Endodermal cell (in vitro differentiated cells): ENCODE measurements at regions not wholly inside any gene's neighbourhood (a gene's known extent, or its start where the extent isn't known, plus 50 kb on each side); places are given as distances from the start of the nearest gene placed in this dataset.

Source experiments
- DNase-seq: peaks from one replicate; pipeline ENCODE4 v3.0.0-alpha.2; 2017
- H3K27ac ChIP-seq: 2 replicates; pipeline ENCODE4 v1.5.1; 2013; ENCODE audit warnings: mild to moderate bottlenecking, low read depth, low read length, moderate library complexity
- H3K27me3 ChIP-seq: 2 replicates; pipeline ENCODE4 v1.6.1; 2013; ENCODE audit warnings: mild to moderate bottlenecking, low read length, moderate library complexity; ENCODE audit not compliant: insufficient read depth, control insufficient read depth, poor library complexity, severe bottlenecking
- H3K36me3 ChIP-seq: 2 replicates; pipeline ENCODE4 v1.7.0; 2013; ENCODE audit warnings: mild to moderate bottlenecking, low read length, moderate library complexity; ENCODE audit not compliant: control insufficient read depth, insufficient read depth
- H3K4me1 ChIP-seq: one replicate; pipeline ENCODE4 v1.7.0; 2013; ENCODE audit warnings: low read length; ENCODE audit not compliant: control insufficient read depth, insufficient read depth
- H3K4me3 ChIP-seq: 2 replicates; pipeline ENCODE4 v1.5.1; 2013; ENCODE audit warnings: mild to moderate bottlenecking, low read length, moderate library complexity
- H3K9ac ChIP-seq: 2 replicates; pipeline ENCODE4 v1.6.1; 2013; ENCODE audit warnings: mild to moderate bottlenecking, low read length, moderate library complexity; ENCODE audit not compliant: poor library complexity, severe bottlenecking; ENCODE audit errors: extremely low read depth
- H3K9me3 ChIP-seq: 2 replicates; pipeline ENCODE4 v1.6.1; 2013; ENCODE audit warnings: mild to moderate bottlenecking, low read length, moderate library complexity; ENCODE audit not compliant: control insufficient read depth
- H3K27ac Mint-ChIP-seq: 2 replicates; pipeline ENCODE4 v1.8.0; 2020; ENCODE audit warnings: mixed read lengths
- H3K27me3 Mint-ChIP-seq: 2 replicates; pipeline ENCODE4 v1.8.0; 2021; ENCODE audit warnings: mild to moderate bottlenecking, mixed read lengths; ENCODE audit not compliant: insufficient read depth
- H3K36me3 Mint-ChIP-seq: 2 replicates; pipeline ENCODE4 v1.8.0; 2020; ENCODE audit warnings: low read depth, mixed read lengths
- H3K4me1 Mint-ChIP-seq: 2 replicates; pipeline ENCODE4 v1.8.0; 2020; ENCODE audit warnings: mixed read lengths
- H3K4me3 Mint-ChIP-seq: 2 replicates; pipeline ENCODE4 v1.8.0; 2020; ENCODE audit warnings: mild to moderate bottlenecking, moderate library complexity, mixed read lengths
- H3K9me3 Mint-ChIP-seq: 2 replicates; pipeline ENCODE4 v1.8.0; 2020; ENCODE audit warnings: mild to moderate bottlenecking, mixed read lengths
- CTCF ChIP-seq: fragments of 200-600 bp; sonication (generic); conservative IDR thresholded peaks from 2 replicates; pipeline ENCODE4 v1.5.0; 2021; ENCODE audit warnings: antibody characterized with exemption, mild to moderate bottlenecking
- WGBS, 2 experiments: methylation state at CpG; one replicate each; pipeline versions ENCODE4 v1.1.5 to v1.1.7; 2013; ENCODE audit warnings: missing lambda C conversion rate in 2 of 2, mixed read lengths in 1 of 2; ENCODE audit not compliant: insufficient coverage in 1 of 2, insufficient read length in 1 of 2; 5-methylcytosine and 5-hydroxymethylcytosine counted together

- 94 to 100% methylated on average over 1 to 2 of the region's 3 CpGs for WGBS, 2 experiments
- peak; percentile 45 for TF ChIP-seq CTCF
These were observed 132.9 kb upstream of the SH3BP4 start for GRCh38 chr2:234818937-234819336.

GRCh38 chr2:234816491-234816890, 135.3 kb upstream of the SH3BP4 start:
- H3K36me3 ChIP-seq, result no peaks in the 10 kb centered on the region
- no peak overlapping the region for H3K4me3 Mint-ChIP-seq
- no peak overlapping the region for H3K9ac ChIP-seq
- no peaks in the 10 kb centered on the region for H3K4me1 ChIP-seq
- no peak overlapping the region for H3K27ac Mint-ChIP-seq
- H3K27ac ChIP-seq, result no peak overlapping the region
- H3K36me3 Mint-ChIP-seq, result no peaks in the 10 kb centered on the region
- no peaks in the 10 kb centered on the region for H3K27me3 Mint-ChIP-seq
- TF ChIP-seq CTCF, result no peak
- H3K27me3 ChIP-seq, result no peaks in the 10 kb centered on the region
- WGBS, 2 experiments, result 87 to 88% methylated on average over 3 to 10 of the region's 10 CpGs
- H3K9me3 Mint-ChIP-seq, result no peaks in the 10 kb centered on the region
- H3K9me3 ChIP-seq, result no peaks in the 10 kb centered on the region
- H3K4me1 Mint-ChIP-seq, result no peaks in the 10 kb centered on the region
- DNase-seq, result no peak
- no peak overlapping the region for H3K4me3 ChIP-seq

More at GRCh38 chr2:234818937-234819336, 132.9 kb upstream of the SH3BP4 start:
- Mint-ChIP-seq H3K27ac (no peak overlapping the region), H3K4me1 (no peaks in the 10 kb centered on the region), H3K9me3 (no peaks in the 10 kb centered on the region), H3K4me3 (no peak overlapping the region), H3K27me3 (no peaks in the 10 kb centered on the region), H3K36me3 (no peaks in the 10 kb centered on the region)
- Histone ChIP-seq H3K9ac (no peak overlapping the region), H3K27me3 (no peaks in the 10 kb centered on the region), H3K9me3 (no peaks in the 10 kb centered on the region), H3K4me3 (no peak overlapping the region), H3K36me3 (no peaks in the 10 kb centered on the region), H3K4me1 (no peaks in the 10 kb centered on the region), H3K27ac (no peak overlapping the region)
- no peak for DNase-seq

GRCh38 chr2:234816056-234816455, 135.8 kb upstream of the SH3BP4 start:
- Mint-ChIP-seq H3K27ac (no peak overlapping the region), H3K4me1 (no peaks in the 10 kb centered on the region)

More at GRCh38 chr2:234816056-234816455, 135.8 kb upstream of the SH3BP4 start:
- H3K36me3 Mint-ChIP-seq, result no peaks in the 10 kb centered on the region
- 80 to 83% methylated on average over 4 of the region's 4 CpGs for WGBS, 2 experiments
- Histone ChIP-seq H3K27ac (no peak overlapping the region), H3K36me3 (no peaks in the 10 kb centered on the region), H3K4me3 (no peak overlapping the region), H3K9me3 (no peaks in the 10 kb centered on the region), H3K9ac (no peak overlapping the region), H3K4me1 (no peaks in the 10 kb centered on the region), H3K27me3 (no peaks in the 10 kb centered on the region)
- no peaks in the 10 kb centered on the region for H3K27me3 Mint-ChIP-seq
- no peak overlapping the region for H3K4me3 Mint-ChIP-seq
- TF ChIP-seq CTCF, result no peak
- DNase-seq, result no peak
- no peaks in the 10 kb centered on the region for H3K9me3 Mint-ChIP-seq
